Esophagus squamous epithelium (tissue), 4 donors: ENCODE measurements at regions not wholly inside any gene's neighbourhood (a gene's known extent, or its start where the extent isn't known, plus 50 kb on each side); places are given as distances from the start of the nearest gene placed in this dataset.

Experiments used
- CTCF ChIP-seq, 6 experiments: fragments of 450-650 bp in 4 of 6; fragments of 200-600 bp in 2 of 6; sonication (generic) in 2 of 6; IDR thresholded peaks; one replicate each; pipeline ENCODE4 v1.5.1; 2016 to 2019; ENCODE audit warnings: antibody characterized with exemption in 6 of 6, mild to moderate bottlenecking in 4 of 6, moderate library complexity in 4 of 6
- POLR2A ChIP-seq, 4 donors: fragments of 450-650 bp; IDR thresholded peaks; one replicate each; pipeline ENCODE4 v1.6.1; 2017; ENCODE audit warnings: antibody characterized with exemption in 4 of 4, mild to moderate bottlenecking in 4 of 4, moderate library complexity in 3 of 4

GRCh38 chr3:163832547-163832946 lies 1245.7 kb downstream of the SI start:
- TF ChIP-seq CTCF (IDR thresholded peaks at IDR 0.05) (no peak), POLR2A (IDR thresholded peaks at IDR 0.05) (no peak)
